ENCODE measurements at regions not wholly inside any gene's neighbourhood (a gene's known extent, or its start where the extent isn't known, plus 50 kb on each side); places are given as distances from the start of the nearest gene placed in this dataset.

- TF ChIP-seq PPARA (CRISPR knock-in tag; IDR thresholded peaks at IDR 0.05; ENCODE audit: borderline replicate concordance) (no peak), CSRNP3 (CRISPR knock-in tag; IDR thresholded peaks at IDR 0.05) (no peak), ZNF8 (CRISPR knock-in tag; IDR thresholded peaks at IDR 0.05) (no peak), ISL1 (CRISPR knock-in tag; IDR thresholded peaks at IDR 0.05) (no peak), ZFP30 (CRISPR knock-in tag; IDR thresholded peaks at IDR 0.05) (no peak), ZNF565 (CRISPR knock-in tag; conservative IDR thresholded peaks at IDR 0.05; ENCODE audit: low read depth) (no peak), TCF4 (CRISPR knock-in tag; IDR thresholded peaks at IDR 0.05; ENCODE audit: borderline replicate concordance) (no peak), ARNTL (CRISPR knock-in tag; IDR thresholded peaks at IDR 0.05; ENCODE audit: borderline replicate concordance, low read depth) (no peak), POU6F1 (CRISPR knock-in tag; IDR thresholded peaks at IDR 0.05; ENCODE audit: borderline replicate concordance, low read depth) (no peak), ZNF70 (CRISPR knock-in tag; IDR thresholded peaks at IDR 0.05) (no peak), TSHZ2 (CRISPR knock-in tag; IDR thresholded peaks at IDR 0.05) (no peak), BACH2 (CRISPR knock-in tag; IDR thresholded peaks at IDR 0.05; ENCODE audit: borderline replicate concordance) (no peak), OSR1 (CRISPR knock-in tag; IDR thresholded peaks at IDR 0.05) (no peak), RARB (CRISPR knock-in tag; IDR thresholded peaks at IDR 0.05) (no peak), GLIS3 (CRISPR knock-in tag; IDR thresholded peaks at IDR 0.05) (no peak), TOX (CRISPR knock-in tag; IDR thresholded peaks at IDR 0.05; ENCODE audit: borderline replicate concordance) (no peak), CSDC2 (CRISPR knock-in tag; IDR thresholded peaks at IDR 0.05) (no peak)
Measured at GRCh38 chr5:153212471-153212870, 278.0 kb upstream of the GRIA1 start.

GRCh38 chr5:153222936-153223335 lies 267.5 kb upstream of the GRIA1 start:
- no peak for TF ChIP-seq POU6F1 (CRISPR knock-in tag; IDR thresholded peaks at IDR 0.05; ENCODE audit: borderline replicate concordance, low read depth)
- TF ChIP-seq RARB (CRISPR knock-in tag; IDR thresholded peaks at IDR 0.05), result no peak
- TF ChIP-seq ESRRG (CRISPR knock-in tag; IDR thresholded peaks at IDR 0.05), result no peak
- TF ChIP-seq ZNF70 (CRISPR knock-in tag; IDR thresholded peaks at IDR 0.05), result no peak
- ATAC-seq, result peak; percentile 47; the same call in 1 of the 3 replicates

More at GRCh38 chr5:153212471-153212870, 278.0 kb upstream of the GRIA1 start:
- ATAC-seq, result no peak

- ATAC-seq, result no peak
- TF ChIP-seq SNAI2 (CRISPR knock-in tag; IDR thresholded peaks at IDR 0.05) (no peak), POU6F1 (CRISPR knock-in tag; IDR thresholded peaks at IDR 0.05; ENCODE audit: borderline replicate concordance, low read depth) (no peak), OSR1 (CRISPR knock-in tag; IDR thresholded peaks at IDR 0.05) (no peak), CSRNP3 (CRISPR knock-in tag; IDR thresholded peaks at IDR 0.05) (no peak), CREB5 (CRISPR knock-in tag; IDR thresholded peaks at IDR 0.05; ENCODE audit: low read depth) (no peak), BACH2 (CRISPR knock-in tag; IDR thresholded peaks at IDR 0.05; ENCODE audit: borderline replicate concordance) (no peak), TCF4 (CRISPR knock-in tag; IDR thresholded peaks at IDR 0.05; ENCODE audit: borderline replicate concordance) (no peak), GLIS3 (CRISPR knock-in tag; IDR thresholded peaks at IDR 0.05) (no peak), ZFP3 (CRISPR knock-in tag; IDR thresholded peaks at IDR 0.05) (no peak), TSHZ2 (CRISPR knock-in tag; IDR thresholded peaks at IDR 0.05) (no peak), RARB (CRISPR knock-in tag; IDR thresholded peaks at IDR 0.05) (no peak), ESRRG (CRISPR knock-in tag; IDR thresholded peaks at IDR 0.05) (no peak), PPARA (CRISPR knock-in tag; IDR thresholded peaks at IDR 0.05; ENCODE audit: borderline replicate concordance) (no peak), ARNTL (CRISPR knock-in tag; IDR thresholded peaks at IDR 0.05; ENCODE audit: borderline replicate concordance, low read depth) (no peak), ISL1 (CRISPR knock-in tag; IDR thresholded peaks at IDR 0.05) (no peak), ZNF565 (CRISPR knock-in tag; conservative IDR thresholded peaks at IDR 0.05; ENCODE audit: low read depth) (no peak)
Measured at GRCh38 chr5:153223376-153223775, 267.1 kb upstream of the GRIA1 start.
